KMS-11 (cell line): ENCODE measurements at regions not wholly inside any gene's neighbourhood (a gene's known extent, or its start where the extent isn't known, plus 50 kb on each side); places are given as distances from the start of the nearest gene placed in this dataset.

ENCODE experiments used
- H2AFZ ChIP-seq: fragments of 200-600 bp; sonication (generic); 2 replicates; pipeline ENCODE4 v1.6.1; 2016; ENCODE audit warnings: antibody characterized with exemption, mixed run types, low read depth
- H3K27ac ChIP-seq: fragments of 200-600 bp; sonication (generic); 2 replicates; pipeline ENCODE4 v1.6.1; 2016; ENCODE audit warnings: mild to moderate bottlenecking, mixed run types
- H3K27me3 ChIP-seq: fragments of 200-600 bp; sonication (generic); 2 replicates; pipeline ENCODE4 v1.6.1; 2017; ENCODE audit warnings: mild to moderate bottlenecking, low read depth, mixed run types, moderate library complexity; ENCODE audit not compliant: insufficient read depth
- H3K36me3 ChIP-seq: fragments of 200-600 bp; sonication (generic); 2 replicates; pipeline ENCODE4 v1.6.1; 2017; ENCODE audit warnings: mild to moderate bottlenecking, mixed run types; ENCODE audit not compliant: insufficient read depth
- H3K4me1 ChIP-seq: fragments of 200-600 bp; sonication (generic); 2 replicates; pipeline ENCODE4 v1.6.1; 2016; ENCODE audit warnings: mild to moderate bottlenecking, low read depth, mixed run types; ENCODE audit not compliant: poor library complexity, severe bottlenecking
- H3K4me2 ChIP-seq: fragments of 200-600 bp; sonication (generic); 2 replicates; pipeline ENCODE4 v1.7.0; 2016; ENCODE audit warnings: mild to moderate bottlenecking, mixed run types
- H3K4me3 ChIP-seq: fragments of 200-600 bp; sonication (generic); IDR thresholded peaks from 2 replicates; pipeline ENCODE4 v1.6.1; 2017; ENCODE audit warnings: low read depth, low read length, mixed read lengths; ENCODE audit not compliant: insufficient read depth
- H3K79me2 ChIP-seq: fragments of 200-600 bp; sonication (generic); 2 replicates; pipeline ENCODE4 v1.6.1; 2016; ENCODE audit warnings: low read depth, mixed run types; ENCODE audit not compliant: insufficient read depth
- H3K9ac ChIP-seq: fragments of 200-600 bp; sonication (generic); 2 replicates; pipeline ENCODE4 v1.6.1; 2016; ENCODE audit warnings: mild to moderate bottlenecking, mixed run types
- H4K20me1 ChIP-seq: fragments of 200-600 bp; sonication (generic); 2 replicates; pipeline ENCODE4 v1.6.1; 2016; ENCODE audit warnings: mild to moderate bottlenecking, mixed run types; ENCODE audit not compliant: insufficient read depth
- TF ChIP-seq, protein P1 (sequence below): fragments of 200-600 bp; sonication (generic); conservative IDR thresholded peaks from 2 replicates; pipeline ENCODE4 v1.6.1; 2017; ENCODE audit warnings: low read depth, mild to moderate bottlenecking, antibody characterized with exemption, low read length, moderate library complexity, mixed read lengths

DNA sequence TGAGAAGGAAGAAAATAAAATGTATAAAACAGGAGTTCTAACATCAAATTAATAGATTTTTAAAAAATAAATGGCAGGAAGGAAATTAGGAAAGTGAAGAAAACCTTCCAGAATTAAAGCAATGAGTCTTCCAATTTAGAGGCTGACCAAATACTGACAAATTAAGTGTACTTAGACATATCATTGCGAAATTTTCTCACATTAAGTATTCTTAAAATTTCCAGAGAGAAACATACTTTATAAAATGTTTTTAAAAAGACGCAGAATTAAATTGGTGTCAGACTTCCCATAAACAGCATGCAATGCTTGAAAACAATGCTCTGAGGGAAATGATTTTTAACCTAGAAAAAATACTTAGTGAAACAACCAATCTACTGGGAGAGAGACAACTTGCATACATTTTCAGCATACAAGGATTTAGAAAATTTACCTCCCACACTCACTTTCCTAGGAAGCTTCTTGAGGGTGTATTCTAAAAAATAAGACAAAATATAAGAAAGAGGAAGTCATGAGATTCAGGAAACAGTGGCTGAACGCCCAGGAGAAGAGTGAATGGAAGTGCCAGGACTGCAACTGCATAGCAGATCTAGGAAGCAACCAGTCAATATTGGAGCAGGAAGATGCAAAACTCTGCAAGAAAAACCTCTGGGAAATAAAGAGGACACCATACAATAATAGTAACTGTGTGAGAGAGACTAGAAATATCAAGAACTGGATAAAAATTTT, 339.9 kb downstream of the ADCYAP1 start:
- Histone ChIP-seq H3K4me1 (no peaks in the 10 kb centered on the region), H4K20me1 (no peaks in the 10 kb centered on the region), H3K79me2 (no peaks in the 10 kb centered on the region), H3K4me2 (no peak overlapping the region), H3K4me3 (no peak overlapping the region), H3K9ac (no peak overlapping the region), H3K27ac (no peak overlapping the region), H3K36me3 (no peaks in the 10 kb centered on the region), H3K27me3 (no peaks in the 10 kb centered on the region), H2AFZ (no peak overlapping the region)
- TF ChIP-seq, protein P1, sequence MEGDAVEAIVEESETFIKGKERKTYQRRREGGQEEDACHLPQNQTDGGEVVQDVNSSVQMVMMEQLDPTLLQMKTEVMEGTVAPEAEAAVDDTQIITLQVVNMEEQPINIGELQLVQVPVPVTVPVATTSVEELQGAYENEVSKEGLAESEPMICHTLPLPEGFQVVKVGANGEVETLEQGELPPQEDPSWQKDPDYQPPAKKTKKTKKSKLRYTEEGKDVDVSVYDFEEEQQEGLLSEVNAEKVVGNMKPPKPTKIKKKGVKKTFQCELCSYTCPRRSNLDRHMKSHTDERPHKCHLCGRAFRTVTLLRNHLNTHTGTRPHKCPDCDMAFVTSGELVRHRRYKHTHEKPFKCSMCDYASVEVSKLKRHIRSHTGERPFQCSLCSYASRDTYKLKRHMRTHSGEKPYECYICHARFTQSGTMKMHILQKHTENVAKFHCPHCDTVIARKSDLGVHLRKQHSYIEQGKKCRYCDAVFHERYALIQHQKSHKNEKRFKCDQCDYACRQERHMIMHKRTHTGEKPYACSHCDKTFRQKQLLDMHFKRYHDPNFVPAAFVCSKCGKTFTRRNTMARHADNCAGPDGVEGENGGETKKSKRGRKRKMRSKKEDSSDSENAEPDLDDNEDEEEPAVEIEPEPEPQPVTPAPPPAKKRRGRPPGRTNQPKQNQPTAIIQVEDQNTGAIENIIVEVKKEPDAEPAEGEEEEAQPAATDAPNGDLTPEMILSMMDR: no peak

DNA sequence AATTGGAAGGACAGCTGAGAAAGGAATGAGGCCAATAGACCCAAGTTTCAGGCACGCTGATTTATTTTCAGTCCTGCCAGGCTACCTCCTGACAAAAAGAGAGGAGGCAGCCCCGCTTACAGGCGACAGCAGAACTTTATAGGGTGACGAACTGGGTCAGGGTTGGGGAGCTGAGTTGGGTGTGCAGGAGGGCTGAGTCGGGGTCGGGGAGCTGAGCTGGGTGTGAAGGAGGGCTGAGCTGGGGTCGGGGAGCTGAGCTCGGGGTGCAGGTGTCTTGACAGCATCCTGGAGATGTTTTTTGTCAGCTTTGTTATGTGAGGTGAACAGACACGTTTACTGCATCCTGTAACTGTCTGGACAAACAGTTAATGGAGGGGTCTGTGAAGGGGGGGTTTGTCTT, 342.2 kb downstream of the ADCYAP1 start:
- H3K36me3 ChIP-seq: no peaks in the 10 kb centered on the region
- H2AFZ ChIP-seq: no peak overlapping the region
- no peaks in the 10 kb centered on the region for H3K27me3 ChIP-seq
- H3K4me1 ChIP-seq: no peaks in the 10 kb centered on the region
- H3K9ac ChIP-seq: no peak overlapping the region
- H3K79me2 ChIP-seq: no peaks in the 10 kb centered on the region
- H3K27ac ChIP-seq: no peak overlapping the region
- no peak overlapping the region for H3K4me2 ChIP-seq
- H4K20me1 ChIP-seq: no peaks in the 10 kb centered on the region
- H3K4me3 ChIP-seq: no peak overlapping the region
- TF ChIP-seq, protein P1: no peak

DNA sequence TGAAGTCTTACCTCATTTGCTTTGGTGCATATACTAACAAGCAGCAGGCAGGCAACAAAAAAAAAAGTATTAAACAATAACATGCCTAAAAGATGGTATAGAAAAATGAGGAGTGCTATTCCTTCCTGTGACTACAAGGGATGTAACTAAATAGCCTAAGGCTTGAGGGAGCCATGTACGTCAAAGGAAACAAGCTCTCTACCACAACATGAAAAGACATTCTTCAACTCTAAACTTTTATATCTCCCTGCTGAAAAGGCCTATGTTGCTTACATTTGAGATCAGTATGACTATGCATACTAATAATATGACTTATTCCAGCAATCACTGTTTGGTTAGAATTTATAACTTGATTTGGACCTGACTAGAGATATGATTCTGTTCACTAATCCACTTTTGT, 347.9 kb downstream of the ADCYAP1 start:
- no peak overlapping the region for H3K9ac ChIP-seq
- H3K27ac ChIP-seq: no peak overlapping the region
- H3K79me2 ChIP-seq: no peaks in the 10 kb centered on the region
- H3K36me3 ChIP-seq: no peaks in the 10 kb centered on the region
- H2AFZ ChIP-seq: no peak overlapping the region
- H3K4me1 ChIP-seq: no peaks in the 10 kb centered on the region
- no peaks in the 10 kb centered on the region for H4K20me1 ChIP-seq
- no peak overlapping the region for H3K4me2 ChIP-seq
- TF ChIP-seq, protein P1: no peak
- H3K27me3 ChIP-seq: no peaks in the 10 kb centered on the region
- H3K4me3 ChIP-seq: no peak overlapping the region

DNA sequence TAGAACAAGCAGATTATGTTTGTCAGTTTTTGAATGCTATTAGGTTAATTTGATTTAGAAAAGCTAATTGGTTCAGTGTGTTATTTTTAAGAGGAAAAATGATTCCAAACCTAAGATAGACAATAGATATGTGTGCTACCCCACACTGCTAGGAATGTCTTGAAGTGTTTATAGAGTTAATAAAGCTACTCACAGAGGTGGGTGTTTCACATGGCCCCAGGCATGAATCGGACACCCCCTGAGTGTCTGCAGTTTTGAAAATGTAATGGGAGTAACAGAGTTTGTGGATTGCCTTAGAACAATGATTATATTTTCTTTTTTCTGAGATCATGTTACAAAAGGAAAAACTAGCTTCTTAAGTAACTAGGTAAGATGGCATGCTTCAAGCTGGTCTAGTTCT, 348.3 kb downstream of the ADCYAP1 start:
- Histone ChIP-seq H2AFZ (no peak overlapping the region), H3K9ac (no peak overlapping the region), H3K27ac (no peak overlapping the region), H3K4me1 (no peaks in the 10 kb centered on the region), H4K20me1 (no peaks in the 10 kb centered on the region), H3K4me3 (no peak overlapping the region), H3K79me2 (no peaks in the 10 kb centered on the region), H3K36me3 (no peaks in the 10 kb centered on the region), H3K4me2 (no peak overlapping the region), H3K27me3 (no peaks in the 10 kb centered on the region)
- TF ChIP-seq, protein P1: no peak
